Esophagus squamous epithelium (tissue), 4 donors: ENCODE measurements at regions not wholly inside any gene's neighbourhood (a gene's known extent, or its start where the extent isn't known, plus 50 kb on each side); places are given as distances from the start of the nearest gene placed in this dataset.

Experiments
- CTCF ChIP-seq, 6 experiments: fragments of 450-650 bp in 4 of 6; fragments of 200-600 bp in 2 of 6; sonication (generic) in 2 of 6; IDR thresholded peaks; one replicate each; pipeline ENCODE4 v1.5.1; 2016 to 2019; ENCODE audit warnings: antibody characterized with exemption in 6 of 6, mild to moderate bottlenecking in 4 of 6, moderate library complexity in 4 of 6
- POLR2A ChIP-seq, 4 donors: fragments of 450-650 bp; IDR thresholded peaks; one replicate each; pipeline ENCODE4 v1.6.1; 2017; ENCODE audit warnings: antibody characterized with exemption in 4 of 4, mild to moderate bottlenecking in 4 of 4, moderate library complexity in 3 of 4

- TF ChIP-seq CTCF (IDR thresholded peaks at IDR 0.05) (no peak), POLR2A (IDR thresholded peaks at IDR 0.05) (no peak)
Observed at GRCh38 chr18:52136532-52136931, 203.5 kb upstream of the DCC start.
